B cell (primary cell): ENCODE measurements at regions not wholly inside any gene's neighbourhood (a gene's known extent, or its start where the extent isn't known, plus 50 kb on each side); places are given as distances from the start of the nearest gene placed in this dataset.

ENCODE experiments used
- ATAC-seq: fragments of 200-7000 bp; cut with Tn5 transposase; one replicate; pipeline ENCODE4 v1.10.0; 2021; ENCODE audit warnings: low read depth, mild to moderate bottlenecking, moderate number of reproducible peaks, moderate library complexity
- CTCF ChIA-PET: fragments of 350-600 bp; sonication (Branson Sonifier 250); formaldehyde crosslinking; loops from one replicate; lab custom pipeline; 2021; ENCODE audit warnings: antibody characterized with exemption, inconsistent platforms; lab: Charles Lee
- POLR2A ChIA-PET: fragments of 350-600 bp; sonication (Branson Sonifier 250); formaldehyde crosslinking; loops from one replicate; lab custom pipeline; 2021; ENCODE audit warnings: antibody characterized with exemption; lab: Charles Lee
- DNase-seq: peaks from one replicate; pipeline ENCODE4 v3.0.0; 2013
- H2AFZ ChIP-seq: 2 replicates; pipeline ENCODE4 v1.6.1; 2012; ENCODE audit warnings: mild to moderate bottlenecking, low read depth, low read length; ENCODE audit not compliant: insufficient read depth, poor library complexity, severe bottlenecking
- H3K27ac ChIP-seq, 2 donors: 1 replicate in 1 of 2; 2 replicates in 1 of 2; pipeline ENCODE4 v1.5.1; 2012 to 2013; ENCODE audit warnings: low read length in 2 of 2, mild to moderate bottlenecking in 2 of 2, moderate library complexity in 1 of 2
- H3K27me3 ChIP-seq, 4 experiments: fragments of 200-600 bp in 1 of 4; sonication (generic) in 1 of 4; replicated peaks in 1 of 4; 1 replicate in 2 of 4; 2 replicates in 2 of 4; pipeline versions ENCODE4 v1.6.1 to v1.7.0; 2013 to 2016; ENCODE audit warnings: low read length in 3 of 4, mild to moderate bottlenecking in 2 of 4, mixed read lengths in 1 of 4, moderate library complexity in 1 of 4; ENCODE audit not compliant: insufficient read depth in 4 of 4, control insufficient read depth in 3 of 4; ENCODE audit errors: control extremely low read depth in 1 of 4
- H3K36me3 ChIP-seq, 2 experiments: replicated peaks in 1 of 2; 1 replicate in 1 of 2; 2 replicates in 1 of 2; pipeline versions ENCODE4 v1.6.1 to v1.7.1; 2013; ENCODE audit warnings: low read length in 1 of 2; ENCODE audit not compliant: insufficient read depth in 2 of 2, control insufficient read depth in 1 of 2; ENCODE audit errors: control extremely low read depth in 1 of 2, extremely low read depth in 1 of 2
- H3K4me1 ChIP-seq, 2 donors: fragments of 200-600 bp in 1 of 2; sonication (generic) in 1 of 2; 1 replicate in 1 of 2; 2 replicates in 1 of 2; pipeline versions ENCODE4 v1.5.1 to v1.6.1; 2013 to 2017; ENCODE audit warnings: low read length in 2 of 2; ENCODE audit not compliant: control insufficient read depth in 2 of 2, insufficient read depth in 2 of 2
- H3K4me2 ChIP-seq: replicated peaks from 2 replicates; pipeline ENCODE3; 2012; ENCODE audit warnings: mild to moderate bottlenecking, low read depth, low read length; ENCODE audit not compliant: poor library complexity, severe bottlenecking
- H3K4me3 ChIP-seq, 5 experiments: fragments of 200-600 bp in 1 of 5; sonication (generic) in 1 of 5; 1 replicate in 3 of 5; 2 replicates in 2 of 5; pipeline versions ENCODE4 v1.5.1 to v1.7.0; 2011 to 2016; ENCODE audit warnings: low read length in 4 of 5, mild to moderate bottlenecking in 4 of 5, low read depth in 2 of 5, control low read depth in 1 of 5, moderate library complexity in 1 of 5; ENCODE audit not compliant: insufficient read depth in 1 of 5; ENCODE audit errors: control extremely low read depth in 1 of 5, extremely low read depth in 1 of 5
- H3K79me2 ChIP-seq: fragments of 200-600 bp; sonication (generic); one replicate; pipeline ENCODE4 v1.6.0; 2016; ENCODE audit warnings: low read length; ENCODE audit not compliant: control insufficient read depth, insufficient read depth
- H3K9ac ChIP-seq: fragments of 200-600 bp; sonication (generic); 2 replicates; pipeline ENCODE4 v1.6.1; 2017; ENCODE audit warnings: mild to moderate bottlenecking, low read length, moderate library complexity
- H3K9me3 ChIP-seq, 3 donors: one replicate each; pipeline versions ENCODE4 v1.6.1 to v1.7.1; 2013; ENCODE audit warnings: low read length in 2 of 3; ENCODE audit not compliant: control insufficient read depth in 2 of 3, insufficient read depth in 1 of 3; ENCODE audit errors: control extremely low read depth in 1 of 3
- H4K20me1 ChIP-seq: 2 replicates; pipeline ENCODE4 v1.6.0; 2012; ENCODE audit warnings: mild to moderate bottlenecking, low read length; ENCODE audit not compliant: insufficient read depth, control insufficient read depth, poor library complexity, severe bottlenecking
- H3K27ac Mint-ChIP-seq: one replicate; pipeline ENCODE4 v1.8.0; 2021; ENCODE audit warnings: mixed read lengths
- H3K27me3 Mint-ChIP-seq: one replicate; pipeline ENCODE4 v1.8.0; 2021; ENCODE audit warnings: mixed read lengths
- H3K4me1 Mint-ChIP-seq: one replicate; pipeline ENCODE4 v1.8.0; 2021; ENCODE audit warnings: mixed read lengths
- H3K4me3 Mint-ChIP-seq: one replicate; pipeline ENCODE4 v1.8.0; 2021; ENCODE audit warnings: mixed read lengths
- H3K9me3 Mint-ChIP-seq: one replicate; pipeline ENCODE4 v1.8.0; 2022; ENCODE audit warnings: mixed read lengths; ENCODE audit not compliant: insufficient read depth
- EZH2 ChIP-seq: IDR thresholded peaks from 2 replicates; pipeline ENCODE4 v1.6.1; 2012; ENCODE audit warnings: borderline replicate concordance, low read depth, mild to moderate bottlenecking, moderate library complexity, low read length; ENCODE audit not compliant: insufficient read depth, poor library complexity, severe bottlenecking
- WGBS: methylation state at CpG from one replicate; pipeline ENCODE4 v1.1.5; 2013; ENCODE audit warnings: missing lambda C conversion rate; ENCODE audit not compliant: insufficient coverage; 5-methylcytosine and 5-hydroxymethylcytosine counted together
- intact Hi-C: fragments of 100-400 bp; cut with micrococcal nuclease; formaldehyde crosslinking; loops from one replicate; pipeline ENCODE4 v1.10.0; 2022
- TF ChIP-seq, protein P1 (sequence below): fragments of 200-600 bp; IDR thresholded peaks from one replicate; pipeline ENCODE4 v1.8.0; 2022; ENCODE audit warnings: antibody characterized with exemption, mild to moderate bottlenecking

DNA sequence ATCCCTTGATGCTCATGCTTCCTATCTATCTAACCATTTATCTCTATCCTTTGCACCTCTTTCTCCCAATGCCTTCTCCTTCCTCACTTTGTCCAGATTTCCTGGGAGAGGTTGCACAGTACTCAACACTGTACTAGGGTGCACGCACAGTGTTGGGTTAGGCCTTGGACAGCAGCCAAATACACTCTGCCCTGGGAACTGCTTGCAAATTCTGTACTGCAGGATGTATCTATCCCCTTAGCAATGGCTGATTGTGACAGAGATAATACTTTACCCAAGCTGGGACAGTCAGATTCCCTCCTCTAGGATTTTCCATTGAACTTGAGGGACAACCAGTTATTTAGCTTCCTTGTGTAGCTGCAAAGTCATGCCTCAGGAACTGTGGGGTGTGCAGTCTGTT is 113.3 kb downstream of the IL20RB start:
- Histone ChIP-seq H3K79me2 (no peaks in the 10 kb centered on the region), H3K36me3 (no peaks in the 10 kb centered on the region), H2AFZ (no peak overlapping the region), H3K4me2 (no peak overlapping the region), H3K4me3 (no peak overlapping the region), H3K9me3 (no peaks in the 10 kb centered on the region), H3K4me1 (no peaks in the 10 kb centered on the region), H3K27ac (no peak overlapping the region), H3K9ac (no peak overlapping the region), H3K27me3 (peaks cover 0 to 3% (median 0%) of the 10 kb centered on the region in 4 experiments), H4K20me1 (no peaks in the 10 kb centered on the region)
- 86% methylated on average over 1 of the region's 1 CpG for WGBS
- no peak for TF ChIP-seq EZH2
- TF ChIP-seq, protein P1, sequence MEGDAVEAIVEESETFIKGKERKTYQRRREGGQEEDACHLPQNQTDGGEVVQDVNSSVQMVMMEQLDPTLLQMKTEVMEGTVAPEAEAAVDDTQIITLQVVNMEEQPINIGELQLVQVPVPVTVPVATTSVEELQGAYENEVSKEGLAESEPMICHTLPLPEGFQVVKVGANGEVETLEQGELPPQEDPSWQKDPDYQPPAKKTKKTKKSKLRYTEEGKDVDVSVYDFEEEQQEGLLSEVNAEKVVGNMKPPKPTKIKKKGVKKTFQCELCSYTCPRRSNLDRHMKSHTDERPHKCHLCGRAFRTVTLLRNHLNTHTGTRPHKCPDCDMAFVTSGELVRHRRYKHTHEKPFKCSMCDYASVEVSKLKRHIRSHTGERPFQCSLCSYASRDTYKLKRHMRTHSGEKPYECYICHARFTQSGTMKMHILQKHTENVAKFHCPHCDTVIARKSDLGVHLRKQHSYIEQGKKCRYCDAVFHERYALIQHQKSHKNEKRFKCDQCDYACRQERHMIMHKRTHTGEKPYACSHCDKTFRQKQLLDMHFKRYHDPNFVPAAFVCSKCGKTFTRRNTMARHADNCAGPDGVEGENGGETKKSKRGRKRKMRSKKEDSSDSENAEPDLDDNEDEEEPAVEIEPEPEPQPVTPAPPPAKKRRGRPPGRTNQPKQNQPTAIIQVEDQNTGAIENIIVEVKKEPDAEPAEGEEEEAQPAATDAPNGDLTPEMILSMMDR, result no peak
- Mint-ChIP-seq H3K27me3 (peaks cover 22% of the 10 kb centered on the region), H3K9me3 (no peaks in the 10 kb centered on the region), H3K27ac (no peak overlapping the region), H3K4me3 (no peak overlapping the region), H3K4me1 (no peaks in the 10 kb centered on the region)
- ChIA-PET CTCF (no interaction called here), POLR2A (no interaction called here)
- intact Hi-C loops, result no loop called here
- ATAC-seq (no peak), DNase-seq (no peak)

DNA sequence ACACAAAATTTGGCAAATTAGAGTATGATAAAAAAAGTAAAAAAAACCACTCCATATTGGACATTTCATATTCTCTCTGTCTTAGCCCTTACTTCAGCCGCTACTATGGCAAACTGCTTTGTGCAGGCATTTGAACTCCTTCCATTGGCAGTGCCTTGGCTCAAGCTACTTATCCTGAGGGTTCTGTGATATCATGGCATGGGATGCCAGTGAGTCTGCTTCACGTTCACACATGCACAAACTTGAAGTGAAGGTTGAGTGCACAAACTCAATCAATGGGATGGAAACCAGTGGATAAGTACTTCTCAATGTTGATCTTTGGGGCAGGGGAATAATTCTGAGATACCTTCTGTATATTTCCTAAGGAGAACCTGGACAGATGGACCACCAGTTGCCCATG is 117.2 kb downstream of the IL20RB start:
- Histone ChIP-seq H4K20me1 (no peaks in the 10 kb centered on the region), H3K9me3 (no peaks in the 10 kb centered on the region), H3K36me3 (no peaks in the 10 kb centered on the region), H2AFZ (no peak overlapping the region), H3K9ac (no peak overlapping the region), H3K4me2 (no peak overlapping the region), H3K4me1 (no peaks in the 10 kb centered on the region), H3K4me3 (no peak overlapping the region), H3K27me3 (peaks cover 0 to 3% (median 0%) of the 10 kb centered on the region in 4 experiments), H3K27ac (no peak overlapping the region), H3K79me2 (no peaks in the 10 kb centered on the region)
- Mint-ChIP-seq H3K27me3 (peaks cover 35% of the 10 kb centered on the region), H3K27ac (no peak overlapping the region), H3K4me1 (no peaks in the 10 kb centered on the region), H3K9me3 (no peaks in the 10 kb centered on the region), H3K4me3 (no peak overlapping the region)
- CTCF ChIA-PET, result no interaction called here
- POLR2A ChIA-PET, result no interaction called here
- TF ChIP-seq EZH2, result no peak
- TF ChIP-seq, protein P1, result no peak
- no peak for ATAC-seq
- intact Hi-C loops, result no loop called here
- 60% methylated on average over 1 of the region's 2 CpGs for WGBS
- DNase-seq, result no peak
